HEK293 (cell line): ENCODE measurements at regions not wholly inside any gene's neighbourhood (a gene's known extent, or its start where the extent isn't known, plus 50 kb on each side); places are given as distances from the start of the nearest gene placed in this dataset.

Source experiments
- CTCF ChIA-PET: fragments of 350-600 bp; formaldehyde crosslinking; extraction: SDS; loops from one replicate; lab custom pipeline; 2021; ENCODE audit warnings: antibody characterized with exemption; lab: Yijun Ruan, JAX
- POLR2A ChIA-PET: fragments of 300-600 bp; formaldehyde crosslinking; extraction: SDS; loops from one replicate; lab custom pipeline; 2020; ENCODE audit warnings: antibody characterized with exemption, inconsistent platforms; lab: Yijun Ruan, JAX
- H3K27ac ChIP-seq: fragments of 200-500 bp; sonication (Bioruptor generic); 2 replicates; pipeline ENCODE4 v1.5.1; 2014; ENCODE audit warnings: low read depth, low read length, control low read depth, inconsistent platforms; ENCODE audit errors: extremely low read depth
- H3K36me3 ChIP-seq, 2 experiments: fragments of 200-500 bp in 1 of 2; sonication (Bioruptor generic) in 1 of 2; 1 replicate in 1 of 2; 2 replicates in 1 of 2; pipeline ENCODE4 v1.5.1; 2014 to 2017; ENCODE audit warnings: inconsistent platforms in 2 of 2, low read length in 2 of 2; ENCODE audit not compliant: control insufficient read depth in 2 of 2, insufficient read depth in 1 of 2
- H3K4me1 ChIP-seq: fragments of 200-500 bp; sonication (Bioruptor generic); 2 replicates; pipeline ENCODE4 v1.5.1; 2014; ENCODE audit warnings: mild to moderate bottlenecking, low read length, inconsistent platforms; ENCODE audit not compliant: control insufficient read depth, insufficient read depth
- H3K4me3 ChIP-seq: 2 replicates; pipeline ENCODE4 v1.5.1; 2011; ENCODE audit warnings: low read depth, mild to moderate bottlenecking, control low read depth, low read length, moderate library complexity
- H3K9me3 ChIP-seq: fragments of 200-500 bp; sonication (Bioruptor generic); 2 replicates; pipeline ENCODE4 v1.5.1; 2014; ENCODE audit warnings: low read depth, low read length, inconsistent platforms; ENCODE audit not compliant: control insufficient read depth, insufficient read depth
- KLF8 ChIP-seq: fragments of 450-650 bp; formaldehyde crosslinking; IDR thresholded peaks from 2 replicates; pipeline ENCODE4 v1.5.1; 2016; ENCODE audit warnings: missing biosample characterization, missing genetic modification characterization
- KLF9 ChIP-seq: fragments of 450-650 bp; formaldehyde crosslinking; IDR thresholded peaks from 2 replicates; pipeline ENCODE4 v1.5.1; 2016; ENCODE audit warnings: missing biosample characterization, missing genetic modification characterization, low read depth
- SETDB1 ChIP-seq: IDR thresholded peaks from one replicate; pipeline ENCODE4 v1.6.1; 2017; ENCODE audit warnings: mild to moderate bottlenecking, low read length, moderate library complexity, mixed read lengths; ENCODE audit not compliant: insufficient read length
- YY2 ChIP-seq: fragments of 450-650 bp; formaldehyde crosslinking; IDR thresholded peaks from 2 replicates; pipeline ENCODE4 v1.5.1; 2016; ENCODE audit warnings: missing biosample characterization, missing genetic modification characterization
- ZNF184 ChIP-seq: fragments of 450-650 bp; IDR thresholded peaks from 2 replicates; pipeline ENCODE4 v1.5.1; 2018; ENCODE audit warnings: missing biosample characterization, mild to moderate bottlenecking, missing genetic modification characterization
- ZNF223 ChIP-seq: fragments of 450-650 bp; formaldehyde crosslinking; IDR thresholded peaks from 2 replicates; pipeline ENCODE4 v1.5.1; 2016; ENCODE audit warnings: missing biosample characterization, missing genetic modification characterization
- ZNF266 ChIP-seq: fragments of 450-650 bp; formaldehyde crosslinking; IDR thresholded peaks from 2 replicates; pipeline ENCODE4 v1.5.1; 2016; ENCODE audit warnings: missing biosample characterization, missing genetic modification characterization, low read depth
- ZNF391 ChIP-seq: fragments of 450-650 bp; formaldehyde crosslinking; IDR thresholded peaks from 2 replicates; pipeline ENCODE4 v1.5.1; 2016; ENCODE audit warnings: low read depth, missing biosample characterization, missing genetic modification characterization, borderline replicate concordance
- ZNF514 ChIP-seq: fragments of 450-650 bp; formaldehyde crosslinking; IDR thresholded peaks from 2 replicates; pipeline ENCODE4 v1.5.1; 2016; ENCODE audit warnings: missing biosample characterization, missing genetic modification characterization
- ZNF530 ChIP-seq: fragments of 450-650 bp; formaldehyde crosslinking; IDR thresholded peaks from 2 replicates; pipeline ENCODE4 v1.5.1; 2016; ENCODE audit warnings: low read depth, missing biosample characterization, missing genetic modification characterization
- ZNF548 ChIP-seq: fragments of 450-650 bp; formaldehyde crosslinking; IDR thresholded peaks from 2 replicates; pipeline ENCODE4 v1.5.1; 2016; ENCODE audit warnings: missing biosample characterization, missing genetic modification characterization
- ZNF596 ChIP-seq: fragments of 450-650 bp; IDR thresholded peaks from 2 replicates; pipeline ENCODE4 v1.5.0; 2018; ENCODE audit warnings: missing biosample characterization, mild to moderate bottlenecking, missing genetic modification characterization, moderate library complexity
- ZNF654 ChIP-seq: fragments of 450-650 bp; formaldehyde crosslinking; IDR thresholded peaks from 2 replicates; pipeline ENCODE4 v1.5.1; 2016; ENCODE audit warnings: low read depth, missing biosample characterization, missing genetic modification characterization
- ZNF830 ChIP-seq: fragments of 450-650 bp; IDR thresholded peaks from 2 replicates; pipeline ENCODE4 v1.5.0; 2018; ENCODE audit warnings: missing biosample characterization, missing genetic modification characterization, low read depth, mild to moderate bottlenecking, moderate library complexity
- ZNF837 ChIP-seq: fragments of 450-650 bp; formaldehyde crosslinking; IDR thresholded peaks from 2 replicates; pipeline ENCODE4 v1.5.1; 2016; ENCODE audit warnings: missing biosample characterization, missing genetic modification characterization
- ZSCAN16 ChIP-seq: fragments of 450-650 bp; formaldehyde crosslinking; IDR thresholded peaks from 2 replicates; pipeline ENCODE4 v1.5.1; 2016; ENCODE audit warnings: missing biosample characterization, missing genetic modification characterization
- TF ChIP-seq, protein P1 (sequence below): fragments of 450-650 bp; formaldehyde crosslinking; IDR thresholded peaks from 2 replicates; pipeline ENCODE4 v1.5.1; 2016; ENCODE audit warnings: missing biosample characterization, missing genetic modification characterization, borderline replicate concordance
- TF ChIP-seq, protein P2 (sequence below): fragments of 450-650 bp; formaldehyde crosslinking; IDR thresholded peaks from 2 replicates; pipeline ENCODE4 v1.5.1; 2017; ENCODE audit warnings: missing biosample characterization, missing genetic modification characterization
- TF ChIP-seq, protein P3 (sequence below): fragments of 450-650 bp; formaldehyde crosslinking; IDR thresholded peaks from 2 replicates; pipeline ENCODE4 v1.5.1; 2016; ENCODE audit warnings: missing biosample characterization, missing genetic modification characterization

DNA sequence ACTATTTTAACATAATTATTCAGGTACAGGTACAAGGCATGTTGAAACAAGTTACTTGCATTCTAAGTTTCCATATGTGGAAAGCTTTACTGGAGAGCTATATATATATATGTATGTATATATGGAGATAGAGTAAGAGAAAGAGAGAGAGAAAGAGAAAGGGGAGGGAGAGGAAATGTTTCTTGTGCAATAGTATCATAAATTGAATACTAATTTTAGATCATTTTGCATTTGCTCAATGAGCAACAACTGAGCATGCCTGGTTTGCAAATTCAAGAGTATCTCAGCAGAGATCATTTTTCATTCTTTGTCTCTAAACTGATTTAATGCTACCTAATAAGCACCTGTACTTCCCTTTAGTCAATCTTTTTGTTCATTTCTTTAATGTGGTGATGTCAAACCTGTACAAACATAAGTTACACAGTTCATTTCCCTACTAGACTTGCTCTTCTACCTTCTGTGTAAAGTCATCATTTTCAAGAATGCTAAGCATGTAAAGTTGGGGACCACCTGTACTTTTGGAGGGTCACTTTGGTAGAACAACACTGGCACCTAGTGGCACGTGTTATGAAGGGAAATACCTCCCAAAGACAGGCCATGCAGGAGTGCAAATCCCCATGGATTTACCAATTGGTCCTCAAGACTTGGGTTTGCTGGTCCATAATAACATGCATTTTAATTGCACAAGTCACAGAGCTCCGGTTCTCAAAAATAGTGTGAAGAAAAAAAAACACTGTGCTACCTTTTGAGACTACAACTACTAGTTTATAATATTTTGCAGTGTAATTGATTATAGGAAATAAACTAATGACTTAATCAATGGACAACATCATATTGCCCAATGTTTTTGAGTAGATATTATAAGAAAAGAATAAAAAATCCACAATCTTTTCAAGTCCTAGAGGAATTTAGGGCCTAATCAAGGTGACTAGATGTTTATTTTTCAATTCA lies 431.2 kb upstream of the IGFBP3 start (continued):
- TF ChIP-seq, protein P1, sequence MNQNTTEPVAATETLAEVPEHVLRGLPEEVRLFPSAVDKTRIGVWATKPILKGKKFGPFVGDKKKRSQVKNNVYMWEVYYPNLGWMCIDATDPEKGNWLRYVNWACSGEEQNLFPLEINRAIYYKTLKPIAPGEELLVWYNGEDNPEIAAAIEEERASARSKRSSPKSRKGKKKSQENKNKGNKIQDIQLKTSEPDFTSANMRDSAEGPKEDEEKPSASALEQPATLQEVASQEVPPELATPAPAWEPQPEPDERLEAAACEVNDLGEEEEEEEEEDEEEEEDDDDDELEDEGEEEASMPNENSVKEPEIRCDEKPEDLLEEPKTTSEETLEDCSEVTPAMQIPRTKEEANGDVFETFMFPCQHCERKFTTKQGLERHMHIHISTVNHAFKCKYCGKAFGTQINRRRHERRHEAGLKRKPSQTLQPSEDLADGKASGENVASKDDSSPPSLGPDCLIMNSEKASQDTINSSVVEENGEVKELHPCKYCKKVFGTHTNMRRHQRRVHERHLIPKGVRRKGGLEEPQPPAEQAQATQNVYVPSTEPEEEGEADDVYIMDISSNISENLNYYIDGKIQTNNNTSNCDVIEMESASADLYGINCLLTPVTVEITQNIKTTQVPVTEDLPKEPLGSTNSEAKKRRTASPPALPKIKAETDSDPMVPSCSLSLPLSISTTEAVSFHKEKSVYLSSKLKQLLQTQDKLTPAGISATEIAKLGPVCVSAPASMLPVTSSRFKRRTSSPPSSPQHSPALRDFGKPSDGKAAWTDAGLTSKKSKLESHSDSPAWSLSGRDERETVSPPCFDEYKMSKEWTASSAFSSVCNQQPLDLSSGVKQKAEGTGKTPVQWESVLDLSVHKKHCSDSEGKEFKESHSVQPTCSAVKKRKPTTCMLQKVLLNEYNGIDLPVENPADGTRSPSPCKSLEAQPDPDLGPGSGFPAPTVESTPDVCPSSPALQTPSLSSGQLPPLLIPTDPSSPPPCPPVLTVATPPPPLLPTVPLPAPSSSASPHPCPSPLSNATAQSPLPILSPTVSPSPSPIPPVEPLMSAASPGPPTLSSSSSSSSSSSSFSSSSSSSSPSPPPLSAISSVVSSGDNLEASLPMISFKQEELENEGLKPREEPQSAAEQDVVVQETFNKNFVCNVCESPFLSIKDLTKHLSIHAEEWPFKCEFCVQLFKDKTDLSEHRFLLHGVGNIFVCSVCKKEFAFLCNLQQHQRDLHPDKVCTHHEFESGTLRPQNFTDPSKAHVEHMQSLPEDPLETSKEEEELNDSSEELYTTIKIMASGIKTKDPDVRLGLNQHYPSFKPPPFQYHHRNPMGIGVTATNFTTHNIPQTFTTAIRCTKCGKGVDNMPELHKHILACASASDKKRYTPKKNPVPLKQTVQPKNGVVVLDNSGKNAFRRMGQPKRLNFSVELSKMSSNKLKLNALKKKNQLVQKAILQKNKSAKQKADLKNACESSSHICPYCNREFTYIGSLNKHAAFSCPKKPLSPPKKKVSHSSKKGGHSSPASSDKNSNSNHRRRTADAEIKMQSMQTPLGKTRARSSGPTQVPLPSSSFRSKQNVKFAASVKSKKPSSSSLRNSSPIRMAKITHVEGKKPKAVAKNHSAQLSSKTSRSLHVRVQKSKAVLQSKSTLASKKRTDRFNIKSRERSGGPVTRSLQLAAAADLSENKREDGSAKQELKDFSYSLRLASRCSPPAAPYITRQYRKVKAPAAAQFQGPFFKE: no peak
- TF ChIP-seq, protein P2, sequence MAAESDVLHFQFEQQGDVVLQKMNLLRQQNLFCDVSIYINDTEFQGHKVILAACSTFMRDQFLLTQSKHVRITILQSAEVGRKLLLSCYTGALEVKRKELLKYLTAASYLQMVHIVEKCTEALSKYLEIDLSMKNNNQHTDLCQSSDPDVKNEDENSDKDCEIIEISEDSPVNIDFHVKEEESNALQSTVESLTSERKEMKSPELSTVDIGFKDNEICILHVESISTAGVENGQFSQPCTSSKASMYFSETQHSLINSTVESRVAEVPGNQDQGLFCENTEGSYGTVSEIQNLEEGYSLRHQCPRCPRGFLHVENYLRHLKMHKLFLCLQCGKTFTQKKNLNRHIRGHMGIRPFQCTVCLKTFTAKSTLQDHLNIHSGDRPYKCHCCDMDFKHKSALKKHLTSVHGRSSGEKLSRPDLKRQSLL (tag by site-specific recombination): no peak
- TF ChIP-seq ZNF837: no peak
- TF ChIP-seq, protein P3, sequence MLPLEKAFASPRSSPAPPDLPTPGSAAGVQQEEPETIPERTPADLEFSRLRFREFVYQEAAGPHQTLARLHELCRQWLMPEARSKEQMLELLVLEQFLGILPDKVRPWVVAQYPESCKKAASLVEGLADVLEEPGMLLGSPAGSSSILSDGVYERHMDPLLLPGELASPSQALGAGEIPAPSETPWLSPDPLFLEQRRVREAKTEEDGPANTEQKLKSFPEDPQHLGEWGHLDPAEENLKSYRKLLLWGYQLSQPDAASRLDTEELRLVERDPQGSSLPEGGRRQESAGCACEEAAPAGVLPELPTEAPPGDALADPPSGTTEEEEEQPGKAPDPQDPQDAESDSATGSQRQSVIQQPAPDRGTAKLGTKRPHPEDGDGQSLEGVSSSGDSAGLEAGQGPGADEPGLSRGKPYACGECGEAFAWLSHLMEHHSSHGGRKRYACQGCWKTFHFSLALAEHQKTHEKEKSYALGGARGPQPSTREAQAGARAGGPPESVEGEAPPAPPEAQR (tag by site-specific recombination): no peak
- TF ChIP-seq SETDB1: no peak
- no peak for TF ChIP-seq KLF9 (tag by site-specific recombination)
- no peak for TF ChIP-seq ZNF266 (tag by site-specific recombination)
- no peak for TF ChIP-seq ZNF514 (tag by site-specific recombination)
- TF ChIP-seq ZNF223 (tag by site-specific recombination): no peak
- peak; percentile 37 for TF ChIP-seq ZNF654

DNA sequence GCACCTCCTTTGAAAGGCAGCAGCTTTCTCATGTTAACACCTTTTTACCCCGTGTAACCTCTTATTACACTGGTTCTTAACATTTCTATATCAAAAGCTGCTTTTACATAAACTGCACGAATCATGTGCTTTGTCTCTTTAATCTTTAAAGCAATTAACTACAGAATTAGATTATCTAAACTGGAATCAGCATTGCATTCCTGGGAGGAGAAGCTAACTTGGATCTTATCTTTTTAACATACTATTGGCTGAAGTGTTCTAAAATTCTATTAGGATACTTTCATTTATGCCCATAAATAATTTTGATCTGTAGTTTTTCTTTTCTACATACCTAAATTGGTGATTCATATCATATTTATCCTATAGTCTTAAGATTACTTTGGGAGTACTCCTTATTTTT lies 428.4 kb upstream of the IGFBP3 start:
- Histone ChIP-seq H3K27ac (no peak overlapping the region), H3K4me1 (no peaks in the 10 kb centered on the region)
- no peak for TF ChIP-seq ZNF184 (tag by site-specific recombination)
- TF ChIP-seq, protein P1: no peak
- TF ChIP-seq ZNF391 (tag by site-specific recombination): no peak
- no peak for TF ChIP-seq ZNF837
- TF ChIP-seq ZNF530: no peak
- TF ChIP-seq ZNF596 (tag by site-specific recombination): no peak
- no peak for TF ChIP-seq ZNF548 (tag by site-specific recombination)
- TF ChIP-seq ZSCAN16 (tag by site-specific recombination): no peak
- no peak for TF ChIP-seq KLF8 (tag by site-specific recombination)
- TF ChIP-seq ZNF830: no peak
- TF ChIP-seq ZNF223 (tag by site-specific recombination): no peak
- TF ChIP-seq YY2 (tag by site-specific recombination): no peak
- TF ChIP-seq, all 188 proteins: peak for 0
- CTCF ChIA-PET: interaction anchor here (0.5 to 3.1 kb wide), 6 partner anchors 14 to 1767 kb away, joined by 3 to 21 read pairs (median 4); no protein-coding TSS in a partner anchor
- Histone ChIP-seq H3K9me3 (no peaks in the 10 kb centered on the region), H3K4me3 (no peak overlapping the region), H3K36me3 (no peaks in the 10 kb centered on the region)
- POLR2A ChIA-PET: no interaction called here
